ENCODE measurements at regions not wholly inside any gene's neighbourhood (a gene's known extent, or its start where the extent isn't known, plus 50 kb on each side); places are given as distances from the start of the nearest gene placed in this dataset.
"Not testable (repeated sequence)": the region's sequence is repeated elsewhere in the genome, so short reads cannot be mapped to it uniquely, and the experiment has no call there.

DNA sequence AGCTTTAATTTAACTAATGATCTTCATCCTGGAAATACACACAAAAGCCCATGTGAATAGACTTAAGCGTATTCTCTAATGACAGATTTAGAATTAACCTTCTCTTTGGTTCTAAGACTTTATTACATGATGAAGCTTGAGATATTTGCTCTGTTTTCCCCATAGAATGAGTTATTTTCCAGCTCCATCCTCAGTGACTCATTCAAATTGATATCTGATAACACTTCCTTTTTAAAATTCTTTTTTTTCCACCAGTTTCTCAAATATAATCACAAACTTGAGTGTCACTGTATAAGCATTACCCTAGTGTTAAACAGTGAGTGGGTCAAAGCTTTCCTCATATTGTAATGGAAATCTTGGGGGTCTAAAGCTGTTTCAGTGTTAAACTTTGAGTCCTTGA, 535.8 kb downstream of the KCNA4 start:
- DNase-seq: no peak

DNA sequence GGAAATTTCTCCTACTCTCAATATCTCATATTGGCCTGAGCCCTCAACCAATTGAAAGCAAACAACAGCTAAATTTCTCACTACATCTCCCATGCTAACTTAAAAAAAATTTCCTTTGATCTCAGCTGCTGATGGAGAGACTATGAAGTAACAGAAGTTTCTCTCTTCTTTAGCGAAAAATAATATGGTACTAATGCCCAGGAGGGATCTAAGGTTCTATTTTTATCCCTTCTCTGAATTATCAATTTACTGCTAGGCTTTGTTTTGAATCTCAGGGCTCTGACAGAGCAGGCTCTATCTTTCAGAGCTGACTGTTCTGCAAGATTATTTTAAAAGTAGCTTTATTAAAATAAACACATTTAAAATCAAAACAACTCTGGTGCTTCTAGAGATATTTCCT, 558.6 kb downstream of the KCNA4 start:
- no peak for DNase-seq

DNA sequence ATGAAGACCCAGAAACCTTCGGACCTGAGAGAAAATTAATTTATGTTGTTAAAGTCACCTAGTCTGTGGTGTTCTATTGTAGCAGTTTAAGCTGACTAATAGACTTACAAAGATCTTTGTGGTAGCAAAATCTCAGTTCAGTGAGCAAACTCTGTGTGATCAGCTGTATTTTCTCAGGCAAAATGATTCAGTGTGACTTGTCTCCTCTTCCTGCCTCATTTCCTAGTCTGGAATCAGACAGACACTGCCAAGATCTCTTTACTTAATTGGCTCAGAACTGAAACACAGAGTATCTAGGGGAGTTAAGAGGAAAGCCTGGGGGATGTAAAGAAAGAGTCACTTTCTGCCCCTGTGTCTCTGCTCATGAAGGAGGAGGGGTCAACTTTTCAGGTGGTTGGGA, 564.7 kb downstream of the KCNA4 start:
- no peak for DNase-seq

DNA sequence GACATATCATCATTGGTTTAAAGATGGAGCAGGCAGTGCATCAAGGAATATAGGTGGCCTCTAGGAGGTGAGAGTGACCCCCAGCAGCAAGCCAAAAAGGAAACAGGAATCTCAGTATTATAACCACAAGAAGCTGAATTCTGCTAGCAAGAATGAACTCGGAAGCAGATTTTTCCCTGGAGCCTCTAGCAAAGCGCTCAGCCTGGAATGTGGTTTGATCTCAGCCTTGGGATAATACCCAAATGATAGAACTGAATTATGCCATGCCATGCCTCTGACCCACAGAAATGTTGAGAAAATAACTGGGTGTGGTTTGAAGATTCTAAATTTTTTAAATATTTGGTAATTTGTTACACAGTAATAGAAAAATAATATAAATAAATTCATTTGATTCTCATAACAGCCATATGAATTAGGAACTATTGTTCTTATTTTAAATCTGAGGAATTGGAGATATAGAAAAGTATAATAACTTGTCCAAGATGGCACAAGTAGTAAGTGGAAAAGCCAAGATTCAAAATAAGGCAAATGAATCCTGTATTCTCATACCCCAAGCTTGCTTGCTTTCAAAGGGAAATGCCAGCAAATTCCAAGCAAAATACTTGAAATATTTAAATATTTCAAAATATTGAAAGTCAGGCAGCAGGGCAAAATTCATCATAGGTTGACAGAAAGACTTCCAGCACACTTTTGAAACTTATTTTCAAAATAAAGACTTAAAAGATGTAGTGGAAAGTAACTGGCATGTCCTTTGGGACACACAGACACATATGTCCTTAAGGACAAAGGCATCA, 567.4 kb downstream of the KCNA4 start:
- no peak for DNase-seq

DNA sequence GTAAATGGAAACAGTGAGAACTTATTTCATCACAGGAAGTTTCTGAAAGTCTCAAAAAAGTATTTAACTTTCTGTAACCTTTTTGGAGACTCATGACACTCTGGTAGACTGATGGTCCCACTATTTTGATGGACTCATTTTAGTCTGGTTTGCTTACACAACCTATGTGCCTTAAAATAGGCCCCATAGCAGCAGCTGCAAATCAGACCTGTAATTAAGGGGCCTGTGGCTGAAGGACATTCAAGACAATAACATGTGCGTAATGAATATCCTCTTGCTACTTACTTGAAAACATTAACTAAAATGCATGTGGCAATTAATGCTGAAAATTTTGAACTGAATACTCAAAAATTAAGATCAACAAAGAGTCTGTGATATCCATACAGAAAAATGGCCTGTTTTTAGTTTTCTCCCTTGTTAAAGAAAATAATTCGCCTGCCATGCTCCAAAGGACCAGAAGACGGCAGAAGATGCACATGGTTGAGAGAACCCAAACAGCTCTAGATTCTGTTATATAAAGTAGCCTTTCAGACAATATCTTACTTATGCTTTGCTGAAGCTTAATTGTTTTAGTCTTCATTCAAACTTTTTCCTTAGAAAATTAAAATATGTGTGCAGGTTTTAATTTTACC, 568.5 kb downstream of the KCNA4 start:
- no peak for DNase-seq

DNA sequence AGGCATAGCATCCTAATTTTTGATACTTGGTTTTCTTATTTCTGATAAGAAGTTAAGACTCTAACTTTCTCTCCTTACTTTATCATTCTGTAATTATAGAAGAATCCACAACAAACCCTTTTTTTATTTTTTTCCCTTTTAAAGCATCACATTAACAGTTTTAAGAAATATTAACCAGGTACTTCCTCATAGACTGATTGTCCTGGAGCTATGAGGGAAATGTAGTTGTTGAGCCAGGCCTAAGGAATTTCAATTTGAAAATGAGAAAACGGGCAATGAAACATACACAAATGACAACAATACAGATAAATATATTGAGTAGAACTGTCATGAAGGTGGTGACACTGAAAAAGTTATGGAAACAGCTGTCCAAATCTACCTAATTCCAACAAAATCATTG, 569.0 kb downstream of the KCNA4 start:
- DNase-seq: no peak

DNA sequence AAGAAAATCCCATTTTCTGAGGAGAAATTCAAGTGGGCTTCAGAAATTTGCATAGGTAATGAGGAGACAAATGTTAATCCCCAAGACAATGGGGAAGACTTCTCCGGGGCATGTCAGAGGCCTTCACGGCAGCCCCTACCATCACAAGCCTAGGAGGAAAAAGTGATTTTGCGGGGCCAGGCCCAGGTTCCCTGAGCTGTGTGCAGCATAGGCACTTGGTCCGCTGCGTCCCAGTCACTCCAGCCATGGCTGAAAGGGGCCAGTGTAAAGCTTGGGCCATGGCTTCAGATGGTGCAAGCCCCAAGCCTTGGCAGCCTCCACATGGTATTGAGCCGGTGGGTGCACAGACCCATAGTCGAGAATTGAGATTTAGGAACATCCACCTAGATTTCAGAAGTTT, 570.7 kb downstream of the KCNA4 start:
- no peak for DNase-seq

DNA sequence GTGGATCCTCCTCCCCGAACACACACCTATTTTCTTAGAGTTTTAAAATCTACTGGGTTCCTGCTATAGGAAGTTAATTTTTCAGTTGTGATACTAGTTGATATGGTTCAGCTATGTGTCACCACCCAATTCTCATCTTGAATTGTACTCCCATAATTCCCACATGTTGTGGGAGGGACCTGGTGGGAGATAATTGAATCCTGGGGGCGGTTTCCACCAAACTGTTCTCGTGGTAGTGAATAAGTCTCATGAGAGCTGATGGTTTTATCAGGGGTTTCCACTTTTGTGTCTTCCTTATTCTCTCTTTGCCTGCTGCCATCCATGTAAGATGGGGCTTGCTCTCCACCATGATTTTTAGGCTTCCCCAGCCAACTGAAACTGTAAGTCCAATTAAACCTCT, 571.6 kb downstream of the KCNA4 start:
- not testable (repeated sequence) for DNase-seq

DNA sequence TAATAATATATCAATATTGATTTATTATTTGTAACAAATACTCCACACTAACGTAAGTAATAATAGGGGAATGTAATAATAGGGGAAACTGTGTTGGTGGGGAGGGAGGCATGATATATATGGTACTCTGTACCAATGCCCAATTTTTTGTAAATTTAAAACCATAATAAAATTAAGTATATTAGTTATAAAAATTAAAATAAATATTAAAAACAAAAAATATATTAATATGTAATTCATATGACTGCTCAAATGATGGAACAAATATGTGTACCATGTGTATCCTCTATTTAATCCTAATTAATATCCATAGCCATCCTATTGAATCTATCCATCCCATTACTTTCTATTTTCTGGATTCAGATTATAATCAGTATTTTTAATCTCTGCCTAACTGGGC, 578.0 kb downstream of the KCNA4 start:
- no peak for DNase-seq

DNA sequence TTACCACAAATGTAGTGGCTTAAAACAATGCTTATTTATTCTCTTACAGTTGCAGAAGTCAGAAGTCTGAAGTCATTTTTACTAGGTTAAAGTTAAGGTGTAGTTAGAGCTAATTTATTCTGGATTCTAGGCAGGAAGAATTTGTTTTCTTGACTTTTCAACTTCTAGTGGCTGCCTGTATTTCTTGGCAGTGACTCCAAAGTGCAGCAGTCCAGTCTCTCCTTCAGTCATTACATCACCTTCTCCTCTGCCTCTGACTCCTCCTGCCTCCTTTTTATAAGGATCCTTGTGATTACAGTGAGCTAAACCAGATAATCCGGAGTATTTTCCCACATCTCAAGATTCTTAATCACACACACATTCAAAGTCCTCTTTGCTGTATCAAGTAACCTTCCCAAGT, 581.4 kb downstream of the KCNA4 start:
- DNase-seq: no peak

DNA sequence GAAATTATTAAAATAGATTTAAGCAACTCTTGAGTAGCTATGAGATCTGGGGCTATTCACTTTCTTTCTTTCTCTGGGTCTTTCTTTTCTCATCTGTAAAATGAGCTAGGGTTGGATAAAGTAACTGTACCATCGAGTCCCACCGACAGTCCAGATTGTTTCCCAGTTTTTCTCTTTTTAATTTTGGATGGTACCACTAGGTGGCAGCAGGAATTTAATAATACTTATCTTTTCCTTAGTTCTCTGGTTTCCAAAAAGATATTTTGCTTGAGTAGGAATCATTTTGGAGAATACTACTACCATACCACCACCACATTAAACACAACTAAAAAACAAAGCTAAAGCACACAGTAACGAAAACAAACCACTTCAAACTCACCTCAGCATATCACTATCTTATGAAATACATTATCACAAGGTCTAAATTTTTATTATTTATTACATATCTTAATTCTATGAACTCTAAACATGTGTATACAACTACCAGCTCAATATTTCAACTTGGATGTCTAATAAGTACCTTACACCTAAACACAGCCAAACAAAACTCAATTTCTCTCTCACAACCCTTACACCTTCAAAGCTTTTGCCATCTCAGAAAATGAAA, 584.0 kb downstream of the KCNA4 start:
- DNase-seq: peak; percentile 23

DNA sequence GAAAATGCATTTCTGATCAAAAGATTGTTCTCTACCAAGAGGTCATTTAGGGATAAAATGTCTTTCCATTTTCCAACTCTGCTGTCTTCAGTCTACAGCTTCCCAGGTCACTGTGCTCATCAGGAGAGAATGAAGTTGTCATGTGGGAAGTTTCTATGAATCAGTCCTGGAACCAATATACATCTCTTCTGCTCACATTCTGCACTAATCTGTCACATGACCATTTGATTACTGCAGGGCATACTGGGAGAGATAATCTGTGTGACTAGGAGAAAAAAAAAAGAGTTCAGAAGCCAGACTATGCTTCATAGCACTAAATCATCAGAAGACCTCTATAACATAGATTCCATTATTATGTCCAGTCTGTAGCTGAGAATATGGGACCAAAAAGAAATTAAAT, 611.5 kb downstream of the KCNA4 start:
- DNase-seq: no peak

DNA sequence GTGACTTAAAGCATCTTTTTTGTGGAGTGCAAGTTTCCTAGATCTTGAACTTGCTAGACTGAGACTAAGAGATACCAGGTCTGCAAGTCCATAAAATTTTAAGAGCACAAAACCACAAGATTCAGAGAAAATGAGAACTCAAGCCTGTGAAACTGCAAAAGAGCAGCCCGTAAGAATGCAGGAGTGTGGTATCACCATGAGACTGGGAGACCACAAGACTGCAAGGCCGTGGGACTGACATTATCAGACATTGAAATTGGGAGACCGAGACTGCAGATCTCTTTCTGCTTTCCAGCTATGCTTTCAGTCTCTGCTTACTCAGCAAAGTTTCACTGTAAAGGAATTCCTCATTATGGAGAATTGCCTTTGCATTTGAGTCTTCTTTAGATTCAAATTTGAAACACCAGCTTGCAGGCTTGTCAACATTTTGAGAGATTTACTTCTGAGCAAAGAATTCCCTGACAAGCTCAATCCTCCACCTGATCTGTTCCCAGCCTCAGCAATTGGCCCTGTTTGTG, 621.2 kb downstream of the KCNA4 start:
- no peak for DNase-seq

DNA sequence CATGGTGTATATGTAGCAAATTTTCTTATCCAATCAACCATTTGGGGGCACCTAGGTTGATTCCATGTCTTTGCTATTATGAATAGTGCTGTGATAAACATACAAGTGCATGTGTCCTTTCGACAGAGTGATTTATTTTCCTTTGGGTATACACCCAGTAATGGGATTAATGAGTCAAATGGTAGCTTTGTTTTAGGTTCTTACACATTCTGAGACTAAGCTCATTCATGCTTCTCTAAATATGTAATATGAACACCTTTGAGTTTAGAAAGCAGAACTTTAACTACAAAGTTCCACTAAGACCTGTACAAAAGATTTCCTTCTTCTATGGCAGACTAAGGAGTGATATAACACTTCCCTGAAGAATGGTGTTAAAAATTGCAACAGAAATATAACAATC, 627.0 kb downstream of the KCNA4 start:
- DNase-seq: no peak

DNA sequence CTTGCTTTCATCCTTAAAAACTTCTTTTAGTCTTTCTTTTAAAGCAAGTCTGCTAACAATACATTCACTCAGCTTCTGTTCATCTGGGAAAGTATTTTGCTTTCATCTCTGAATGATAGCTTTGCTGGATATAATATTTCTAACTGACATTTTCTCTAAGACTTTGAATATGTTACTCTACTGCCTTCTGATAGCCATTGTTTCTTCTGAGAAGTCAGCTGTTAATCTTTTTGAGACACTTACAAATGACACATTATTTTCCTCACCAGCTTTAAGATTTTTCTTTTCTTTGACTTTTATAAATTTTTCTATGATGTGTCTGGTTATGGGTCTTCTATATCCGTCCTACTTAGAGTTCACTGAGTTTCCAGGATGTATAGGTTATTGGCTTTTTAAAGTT, 643.1 kb downstream of the KCNA4 start:
- DNase-seq: no peak

DNA sequence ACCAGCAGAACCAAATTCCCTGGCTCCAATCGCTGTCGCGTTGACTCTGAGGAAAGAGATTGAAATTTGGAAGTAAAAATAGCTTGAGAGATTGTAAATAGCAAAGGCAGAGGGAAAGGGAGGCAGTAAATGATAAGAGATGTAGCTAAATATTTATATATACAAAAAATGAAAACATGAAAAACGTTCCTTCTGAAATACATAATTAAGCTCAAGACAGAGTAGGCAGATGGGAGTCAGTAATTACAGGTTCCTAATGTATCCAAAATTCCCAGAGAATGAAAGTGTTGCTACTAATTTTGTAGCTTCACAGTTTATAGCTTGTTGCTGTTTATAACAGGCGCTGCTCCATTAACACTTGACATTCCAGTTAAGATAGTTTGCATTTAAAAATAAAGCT, 648.7 kb downstream of the KCNA4 start:
- DNase-seq: no peak

DNA sequence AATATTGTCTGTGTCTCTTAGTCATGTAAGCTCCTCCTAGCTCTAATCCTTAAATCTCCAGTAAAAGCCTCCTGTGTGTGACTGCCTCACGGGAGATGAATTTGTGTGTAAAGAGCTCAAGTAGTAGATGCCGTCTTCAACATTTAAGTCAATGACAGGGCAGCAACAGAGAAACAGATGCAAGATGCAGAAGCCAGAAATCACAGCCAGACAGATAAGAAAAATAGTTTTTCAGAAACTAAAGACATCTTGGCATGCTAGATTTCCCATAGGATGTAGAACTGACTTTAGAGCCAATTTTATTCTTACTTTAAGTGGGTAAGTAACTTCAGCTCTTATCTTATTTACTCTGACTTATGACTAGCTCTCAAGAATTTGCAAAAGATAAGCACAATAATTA, 652.8 kb downstream of the KCNA4 start:
- DNase-seq: no peak

DNA sequence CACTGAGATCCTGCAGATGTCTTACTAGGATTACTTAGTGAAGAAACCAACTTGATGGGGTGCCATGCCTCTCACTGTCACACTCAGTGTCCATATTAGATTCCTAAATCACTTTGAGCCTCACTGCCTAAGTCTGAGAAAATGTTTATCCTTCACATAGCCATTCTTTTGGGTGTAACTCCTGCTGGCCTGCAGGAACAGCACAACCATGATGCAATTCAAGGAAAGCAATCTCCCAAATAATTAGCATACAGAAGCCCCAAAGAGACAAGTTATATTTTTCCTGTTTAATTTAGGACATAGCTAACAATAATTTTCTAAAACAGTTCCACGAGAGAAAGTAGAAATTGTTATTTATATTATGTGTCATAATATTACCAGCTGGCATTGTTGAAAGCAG, 655.5 kb downstream of the KCNA4 start:
- no peak for DNase-seq

DNA sequence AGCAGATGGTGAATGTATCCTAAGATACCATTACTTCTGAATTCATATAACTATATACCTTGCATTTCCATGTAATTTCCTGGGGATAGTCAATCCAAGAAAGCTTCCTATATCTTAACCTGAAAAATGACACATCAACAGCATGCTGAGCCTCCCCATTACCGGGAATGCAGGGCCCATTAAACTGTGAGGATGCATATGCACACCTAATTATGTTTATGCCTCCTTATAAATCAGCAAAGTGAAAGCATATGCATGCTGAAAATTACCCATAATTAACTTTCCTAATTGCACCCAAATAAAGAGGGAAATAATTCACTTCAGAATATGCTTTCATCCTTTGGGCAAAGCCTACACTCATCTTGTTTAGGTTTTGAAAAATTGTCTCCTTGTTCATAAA, 663.0 kb downstream of the KCNA4 start:
- DNase-seq: no peak

DNA sequence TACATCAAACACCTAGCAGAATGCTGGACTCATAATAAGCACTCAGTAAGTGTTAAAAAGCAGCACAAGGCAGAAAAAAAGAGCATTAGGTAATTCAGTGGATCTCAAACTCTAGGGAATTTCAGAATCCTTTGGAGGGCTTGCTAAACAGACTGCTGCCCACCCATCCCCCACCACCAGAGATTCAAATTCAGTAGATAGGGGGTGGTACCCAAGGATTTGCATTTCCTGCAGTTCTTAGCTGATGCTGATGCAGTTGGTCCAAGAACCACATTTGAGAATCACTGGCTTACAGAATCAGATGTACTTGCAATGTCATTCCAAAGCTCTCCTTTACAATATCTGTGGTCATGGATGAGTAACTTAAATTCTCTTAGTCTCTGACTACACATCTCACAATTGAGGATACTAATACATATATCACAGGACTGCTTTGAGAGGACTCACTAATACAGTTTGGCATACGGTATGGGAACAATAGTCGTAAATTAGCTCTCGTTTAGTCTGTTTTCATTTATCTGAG, 664.5 kb downstream of the KCNA4 start:
- DNase-seq: no peak

DNA sequence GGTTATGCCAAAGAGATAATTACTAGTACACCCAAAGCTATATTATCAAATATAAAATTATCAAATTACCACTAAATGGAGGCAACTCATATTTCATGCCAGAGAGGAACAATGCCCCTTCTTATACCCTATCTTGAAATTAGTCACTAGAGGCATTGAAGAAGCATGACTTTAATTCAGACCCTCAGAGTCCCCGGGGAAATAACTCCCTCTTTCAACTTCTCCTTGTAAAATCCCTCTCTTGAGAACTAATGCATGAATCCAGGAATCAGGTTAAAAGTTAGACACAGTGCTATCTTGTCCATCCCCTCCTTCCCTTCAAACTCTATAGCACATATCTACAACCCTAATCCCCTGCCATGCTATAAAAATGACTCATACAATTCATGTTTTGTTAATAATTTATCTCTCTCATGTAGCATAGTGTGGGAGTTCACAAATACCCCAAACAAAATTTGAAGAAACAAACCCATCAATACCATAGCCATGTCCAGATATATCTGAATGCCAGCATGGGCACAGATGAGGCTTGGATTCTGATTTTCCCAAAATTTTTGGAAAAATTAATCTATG, 665.4 kb downstream of the KCNA4 start:
- DNase-seq: no peak

DNA sequence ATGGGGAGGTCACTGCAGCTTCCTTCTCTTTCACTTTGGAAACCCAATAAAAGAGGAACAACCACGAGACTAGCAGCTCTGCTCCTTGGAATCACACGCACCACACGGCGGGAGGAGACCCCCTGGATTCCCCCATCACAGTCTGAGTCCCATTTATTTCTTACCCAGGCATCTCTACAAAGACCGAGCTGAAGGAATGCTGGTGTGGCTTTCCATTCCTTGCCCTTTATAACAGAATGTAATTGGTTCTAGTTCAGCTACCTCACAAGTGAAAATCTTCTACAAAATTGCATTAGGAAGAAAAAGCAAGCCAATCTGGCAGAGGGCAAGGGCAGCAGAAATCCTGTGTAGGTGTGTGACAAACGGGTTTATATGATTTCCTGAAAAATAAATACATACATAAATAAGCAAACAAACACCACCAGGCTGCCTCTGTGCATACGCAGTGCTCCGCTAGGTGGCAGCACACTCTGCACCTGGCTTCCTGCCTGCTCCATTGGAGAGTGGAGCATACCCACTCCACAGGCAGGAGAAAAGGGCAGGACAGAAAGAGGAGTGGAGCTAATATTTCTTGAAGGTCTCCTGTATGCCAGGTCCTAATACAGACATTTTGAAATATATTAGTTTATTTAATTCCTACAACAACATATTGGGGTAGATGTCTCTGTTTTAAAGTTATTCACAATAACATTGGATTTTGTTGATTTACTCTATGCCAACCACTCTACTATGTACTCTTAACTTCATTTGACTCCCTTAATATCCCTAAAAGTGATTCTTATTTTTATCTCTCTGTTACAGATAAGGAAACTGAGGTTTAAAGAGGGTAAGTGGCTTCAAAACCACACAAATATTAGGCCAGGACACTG, 673.1 kb downstream of the KCNA4 start:
- DNase-seq: peak; percentile 19

Measured in NCI-H1694 (cell line).